ENCODE measurements at regions not wholly inside any gene's neighbourhood (a gene's known extent, or its start where the extent isn't known, plus 50 kb on each side); places are given as distances from the start of the nearest gene placed in this dataset.

GRCh38 chr12:60935981-60936761 lies 1324.0 kb upstream of the USP15 start:
- DNase-seq, result no peak

GRCh38 chr12:60947533-60947932 lies 1312.7 kb upstream of the USP15 start:
- peak; percentile 9 for DNase-seq

GRCh38 chr12:60967128-60967527 lies 1293.1 kb upstream of the USP15 start:
- DNase-seq, result no peak

GRCh38 chr12:60977966-60978365 lies 1282.2 kb upstream of the USP15 start:
- DNase-seq, result peak; percentile 2

GRCh38 chr12:60980558-60980957 lies 1279.6 kb upstream of the USP15 start:
- DNase-seq, result no peak

GRCh38 chr12:60981473-60981872 lies 1278.7 kb upstream of the USP15 start:
- no peak for DNase-seq

- DNase-seq, result no peak
Observed at GRCh38 chr12:60992087-60992486, 1268.1 kb upstream of the USP15 start.

GRCh38 chr12:60995256-60995825 lies 1264.9 kb upstream of the USP15 start:
- DNase-seq, result no peak

- no peak for DNase-seq
Observed at GRCh38 chr12:60997869-60998378, 1262.3 kb upstream of the USP15 start.

GRCh38 chr12:61009192-61009591 lies 1251.0 kb upstream of the USP15 start:
- no peak for DNase-seq

- DNase-seq, result no peak
Observed at GRCh38 chr12:61011767-61012423, 1248.3 kb upstream of the USP15 start.

- peak; percentile 8 for DNase-seq
Observed at GRCh38 chr12:61018571-61018970, 1241.6 kb upstream of the USP15 start.

GRCh38 chr12:61023231-61023630 lies 1237.0 kb upstream of the USP15 start:
- DNase-seq, result no peak

- no peak for DNase-seq
Observed at GRCh38 chr12:61029516-61029915, 1230.7 kb upstream of the USP15 start.

GRCh38 chr12:61037792-61038191 lies 1222.4 kb upstream of the USP15 start:
- no peak for DNase-seq

GRCh38 chr12:61043838-61044237 lies 1216.4 kb upstream of the USP15 start:
- no peak for DNase-seq

GRCh38 chr12:61044766-61045165 lies 1215.4 kb upstream of the USP15 start:
- no peak for DNase-seq

GRCh38 chr12:61070640-61071414 lies 1189.4 kb upstream of the USP15 start:
- no peak for DNase-seq

GRCh38 chr12:61072717-61073116 lies 1187.5 kb upstream of the USP15 start:
- no peak for DNase-seq

GRCh38 chr12:61095111-61095510 lies 1165.1 kb upstream of the USP15 start:
- no peak for DNase-seq

- DNase-seq, result no peak
Observed at GRCh38 chr12:61098031-61098580, 1162.1 kb upstream of the USP15 start.

- no peak for DNase-seq
Observed at GRCh38 chr12:61107118-61107517, 1153.1 kb upstream of the USP15 start.

GRCh38 chr12:61111218-61111617 lies 1149.0 kb upstream of the USP15 start:
- no peak for DNase-seq
